ENCODE measurements at regions not wholly inside any gene's neighbourhood (a gene's known extent, or its start where the extent isn't known, plus 50 kb on each side); places are given as distances from the start of the nearest gene placed in this dataset.
A peak's percentile ranks its signal among the peaks of the same experiment; 100 is the strongest.

GRCh38 chr11:10934293-10934860, 76.5 kb upstream of the ZBED5 start:
- Mint-ChIP-seq H3K36me3 (ENCODE audit: low read depth) (no peaks in the 10 kb centered on the region), H3K9me3 (no peaks in the 10 kb centered on the region), H3K27me3 (ENCODE audit: low read depth) (peaks cover 2% of the 10 kb centered on the region), H3K4me1 (peaks cover 26% of the 10 kb centered on the region), H3K4me3 (peak overlapping the region; percentile 91), H3K27ac (ENCODE audit: unreplicated experiment) (no peak overlapping the region)
- no peak for TF ChIP-seq CTCF (conservative IDR thresholded peaks at IDR 0.05)
- no peak for DNase-seq (ENCODE audit: low read depth, low spot score)

- H3K36me3 Mint-ChIP-seq (ENCODE audit: low read depth), result no peaks in the 10 kb centered on the region
- H3K27ac Mint-ChIP-seq (ENCODE audit: unreplicated experiment), result peak overlapping the region; percentile 96
- H3K9me3 Mint-ChIP-seq, result no peaks in the 10 kb centered on the region
- H3K27me3 Mint-ChIP-seq (ENCODE audit: low read depth), result peaks cover 2% of the 10 kb centered on the region
- peaks cover 26% of the 10 kb centered on the region for H3K4me1 Mint-ChIP-seq
- DNase-seq (ENCODE audit: low read depth, low spot score), result peak; percentile 92
- TF ChIP-seq CTCF (conservative IDR thresholded peaks at IDR 0.05), result peak; percentile 95
- H3K4me3 Mint-ChIP-seq, result peak overlapping the region; percentile 91
These were observed 75.8 kb upstream of the ZBED5 start for GRCh38 chr11:10933455-10934292.

DNA sequence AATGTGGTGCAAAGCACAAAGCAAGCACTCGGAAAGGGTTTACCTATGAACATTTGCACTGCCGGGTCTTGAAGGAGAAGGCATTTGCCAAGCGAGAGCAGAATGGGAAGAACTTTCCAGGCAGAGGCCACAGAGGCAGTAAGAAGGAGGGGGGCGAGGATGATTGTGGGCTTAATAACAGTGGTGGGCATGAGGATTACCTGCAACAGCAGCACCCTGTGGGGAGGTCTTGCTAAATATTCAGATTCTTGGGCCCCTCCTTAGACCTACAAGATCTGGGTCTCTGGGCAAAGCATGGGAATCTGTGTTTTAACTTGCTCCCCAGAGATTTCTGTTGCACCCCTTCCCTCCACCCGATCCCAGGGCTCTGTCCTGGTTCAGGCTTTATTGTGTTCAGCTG, 75.1 kb upstream of the ZBED5 start:
- Mint-ChIP-seq H3K9me3 (no peaks in the 10 kb centered on the region), H3K36me3 (ENCODE audit: low read depth) (no peaks in the 10 kb centered on the region), H3K27ac (ENCODE audit: unreplicated experiment) (no peak overlapping the region), H3K4me3 (peak overlapping the region; percentile 91), H3K4me1 (peaks cover 26% of the 10 kb centered on the region), H3K27me3 (ENCODE audit: low read depth) (peaks cover 2% of the 10 kb centered on the region)
- DNase-seq (ENCODE audit: low read depth, low spot score), result no peak
- TF ChIP-seq CTCF (conservative IDR thresholded peaks at IDR 0.05), result no peak

GRCh38 chr11:10931761-10932670, 74.2 kb upstream of the ZBED5 start:
- Mint-ChIP-seq H3K27me3 (ENCODE audit: low read depth) (peaks cover 2% of the 10 kb centered on the region), H3K4me1 (peaks cover 26% of the 10 kb centered on the region), H3K27ac (ENCODE audit: unreplicated experiment) (peak overlapping the region; percentile 95), H3K9me3 (no peaks in the 10 kb centered on the region), H3K4me3 (peak overlapping the region; percentile 92), H3K36me3 (ENCODE audit: low read depth) (no peaks in the 10 kb centered on the region)
- TF ChIP-seq CTCF (conservative IDR thresholded peaks at IDR 0.05), result no peak
- DNase-seq (ENCODE audit: low read depth, low spot score), result no peak

GRCh38 chr11:10930972-10931760, 73.3 kb upstream of the ZBED5 start:
- Mint-ChIP-seq H3K27ac (ENCODE audit: unreplicated experiment) (peak overlapping the region; percentile 95), H3K9me3 (no peaks in the 10 kb centered on the region), H3K27me3 (ENCODE audit: low read depth) (peaks cover 2% of the 10 kb centered on the region), H3K4me3 (peak overlapping the region; percentile 92), H3K36me3 (ENCODE audit: low read depth) (no peaks in the 10 kb centered on the region), H3K4me1 (peaks cover 26% of the 10 kb centered on the region)
- TF ChIP-seq CTCF (conservative IDR thresholded peaks at IDR 0.05), result no peak
- DNase-seq (ENCODE audit: low read depth, low spot score), result peak; percentile 58
